Neural cell (in vitro differentiated cells): ENCODE measurements at regions not wholly inside any gene's neighbourhood (a gene's known extent, or its start where the extent isn't known, plus 50 kb on each side); places are given as distances from the start of the nearest gene placed in this dataset.

Experiments
- H2AFZ ChIP-seq: fragments of 200-600, 300-800 bp; sonication (generic), shearing (Covaris generic); 2 replicates; pipeline ENCODE4 v1.6.0; 2014; ENCODE audit warnings: low read depth, mild to moderate bottlenecking, antibody characterized with exemption, low read length, moderate library complexity
- H3F3A ChIP-seq: fragments of 200-600 bp; shearing (Covaris generic); 2 replicates; pipeline ENCODE4 v1.6.1; 2016; ENCODE audit warnings: mild to moderate bottlenecking, moderate library complexity, mixed read lengths, antibody characterized with exemption, low read length; ENCODE audit not compliant: insufficient read depth, poor library complexity, severe bottlenecking
- H3K27ac ChIP-seq: fragments of 200-600, 300-800 bp; sonication (generic), shearing (Covaris generic); 2 replicates; pipeline ENCODE4 v1.5.1; 2014; ENCODE audit warnings: mild to moderate bottlenecking, low read length, moderate library complexity
- H3K27me3 ChIP-seq: fragments of 300-800, 200-600 bp; sonication (generic), shearing (Covaris generic); 2 replicates; pipeline ENCODE4 v1.6.0; 2014; ENCODE audit warnings: mild to moderate bottlenecking, low read depth, low read length, moderate library complexity; ENCODE audit not compliant: insufficient read depth
- H3K36me3 ChIP-seq: fragments of 300-800, 200-600 bp; sonication (generic), shearing (Covaris generic); 2 replicates; pipeline ENCODE4 v1.5.1; 2014; ENCODE audit warnings: mild to moderate bottlenecking, antibody characterized with exemption, low read length, moderate library complexity; ENCODE audit not compliant: insufficient read depth
- H3K4me2 ChIP-seq: fragments of 300-800, 200-600 bp; sonication (generic), shearing (Covaris generic); 2 replicates; pipeline ENCODE4 v1.6.0; 2014; ENCODE audit warnings: mild to moderate bottlenecking, low read length
- H3K4me3 ChIP-seq: fragments of 300-800, 200-600 bp; sonication (generic), shearing (Covaris generic); 2 replicates; pipeline ENCODE4 v1.5.1; 2014; ENCODE audit warnings: mild to moderate bottlenecking, low read length, moderate library complexity
- H3K79me2 ChIP-seq: fragments of 200-600 bp; shearing (Covaris generic); replicated peaks from 2 replicates; pipeline ENCODE4 v1.6.0; 2014; ENCODE audit warnings: mild to moderate bottlenecking, low read length, moderate library complexity; ENCODE audit not compliant: insufficient read depth
- H3K9ac ChIP-seq: fragments of 300-800, 200-600 bp; sonication (generic), shearing (Covaris generic); 2 replicates; pipeline ENCODE4 v1.6.1; 2016; ENCODE audit warnings: mild to moderate bottlenecking, low read length, mixed read lengths
- H3K9me2 ChIP-seq: fragments of 200-600 bp; shearing (Covaris generic); 2 replicates; pipeline ENCODE4 v1.6.1; 2016; ENCODE audit warnings: mild to moderate bottlenecking, low read length, mixed read lengths; ENCODE audit not compliant: insufficient read depth
- H3K9me3 ChIP-seq: fragments of 200-600, 300-800 bp; sonication (generic), shearing (Covaris generic); 2 replicates; pipeline ENCODE4 v1.6.1; 2016; ENCODE audit warnings: mild to moderate bottlenecking, mixed run types, low read length, moderate library complexity, mixed read lengths
- H4K20me1 ChIP-seq: fragments of 200-600 bp; shearing (Covaris generic); 2 replicates; pipeline ENCODE4 v1.6.1; 2016; ENCODE audit warnings: mild to moderate bottlenecking, mixed run types; ENCODE audit not compliant: insufficient read depth
- CTCF ChIP-seq: fragments of 450-650 bp; IDR thresholded peaks from 2 replicates; pipeline ENCODE4 v1.5.1; 2014; ENCODE audit warnings: antibody characterized with exemption, mild to moderate bottlenecking, moderate library complexity; ENCODE audit not compliant: poor library complexity, severe bottlenecking
- EP300 ChIP-seq: fragments of 450-650 bp; conservative IDR thresholded peaks from 2 replicates; pipeline ENCODE4 v1.6.1; 2014; ENCODE audit warnings: antibody characterized with exemption, mild to moderate bottlenecking, moderate library complexity; ENCODE audit not compliant: poor library complexity, severe bottlenecking
- EZH2 ChIP-seq: fragments of 200-600, 300-800 bp; shearing (Covaris generic), sonication (generic); IDR thresholded peaks from 2 replicates; pipeline ENCODE4 v1.6.1; 2014; ENCODE audit warnings: antibody characterized with exemption, low read length, borderline replicate concordance, mild to moderate bottlenecking; ENCODE audit not compliant: insufficient read depth, poor library complexity, severe bottlenecking
- MXI1 ChIP-seq: fragments of 450-650 bp; conservative IDR thresholded peaks from 2 replicates; pipeline ENCODE4 v1.6.1; 2014; ENCODE audit warnings: antibody characterized with exemption, mild to moderate bottlenecking; ENCODE audit not compliant: poor library complexity, severe bottlenecking
- POLR2AphosphoS5 ChIP-seq: IDR thresholded peaks from 2 replicates; pipeline ENCODE4 v1.6.1; 2012
- RAD21 ChIP-seq: fragments of 450-650 bp; conservative IDR thresholded peaks from 2 replicates; pipeline ENCODE4 v1.6.1; 2014; ENCODE audit warnings: antibody characterized with exemption, mild to moderate bottlenecking, moderate library complexity
- REST ChIP-seq: IDR thresholded peaks from 2 replicates; pipeline ENCODE4 v1.6.1; 2012; ENCODE audit warnings: borderline replicate concordance
- SMC3 ChIP-seq: fragments of 450-650 bp; conservative IDR thresholded peaks from 2 replicates; pipeline ENCODE4 v1.6.1; 2014; ENCODE audit warnings: antibody characterized with exemption, mild to moderate bottlenecking, moderate library complexity; ENCODE audit not compliant: poor library complexity
- TAF1 ChIP-seq: IDR thresholded peaks from 2 replicates; pipeline ENCODE4 v1.6.1; 2012; ENCODE audit warnings: low read depth

GRCh38 chr13:76029088-76029487, 393.0 kb downstream of the LMO7 start:
- Histone ChIP-seq H3K79me2 (no peaks in the 10 kb centered on the region), H3K4me3 (no peak overlapping the region), H4K20me1 (no peaks in the 10 kb centered on the region), H3K9ac (no peak overlapping the region), H3K9me2 (no peaks in the 10 kb centered on the region), H3K9me3 (no peaks in the 10 kb centered on the region), H3F3A (no peaks in the 10 kb centered on the region), H3K27ac (no peak overlapping the region), H3K27me3 (no peaks in the 10 kb centered on the region), H3K36me3 (no peaks in the 10 kb centered on the region), H2AFZ (no peak overlapping the region), H3K4me2 (no peak overlapping the region)
- TF ChIP-seq TAF1 (no peak), CTCF (no peak), MXI1 (no peak), EZH2 (no peak), POLR2AphosphoS5 (no peak), REST (no peak), SMC3 (no peak), EP300 (no peak), RAD21 (no peak)

- no peak overlapping the region for H3K27ac ChIP-seq
- no peak overlapping the region for H3K4me3 ChIP-seq
- H2AFZ ChIP-seq = no peak overlapping the region
- H3K9me2 ChIP-seq = no peaks in the 10 kb centered on the region
- no peaks in the 10 kb centered on the region for H3K79me2 ChIP-seq
- H4K20me1 ChIP-seq = no peaks in the 10 kb centered on the region
- H3K9ac ChIP-seq = no peak overlapping the region
- H3K27me3 ChIP-seq = no peaks in the 10 kb centered on the region
- H3K36me3 ChIP-seq = no peaks in the 10 kb centered on the region
- no peak for TF ChIP-seq EP300
- TF ChIP-seq MXI1 = no peak
- TF ChIP-seq EZH2 = no peak
- TF ChIP-seq SMC3 = no peak
- TF ChIP-seq REST = no peak
- TF ChIP-seq TAF1 = no peak
- TF ChIP-seq RAD21 = no peak
- no peak for TF ChIP-seq POLR2AphosphoS5
- TF ChIP-seq CTCF = no peak
- no peaks in the 10 kb centered on the region for H3F3A ChIP-seq
- no peak overlapping the region for H3K4me2 ChIP-seq
- H3K9me3 ChIP-seq = no peaks in the 10 kb centered on the region
These were observed 391.0 kb downstream of the LMO7 start for GRCh38 chr13:76027131-76027530.
